Fibroblast of pulmonary artery (primary cell): ENCODE measurements at regions not wholly inside any gene's neighbourhood (a gene's known extent, or its start where the extent isn't known, plus 50 kb on each side); places are given as distances from the start of the nearest gene placed in this dataset.
"Not testable (repeated sequence)": the region's sequence is repeated elsewhere in the genome, so short reads cannot be mapped to it uniquely, and the experiment has no call there.

Experiments used
- DNase-seq: peaks from one replicate; pipeline ENCODE4 v3.0.0-alpha.2; 2010; ENCODE audit warnings: low read depth
- H3K4me3 ChIP-seq: replicated peaks from 2 replicates; pipeline ENCODE4 v1.5.1; 2011; ENCODE audit warnings: low read depth, mild to moderate bottlenecking, control low read depth, low read length, moderate library complexity
- TF ChIP-seq, protein P1 (sequence below): IDR thresholded peaks from 2 replicates; pipeline ENCODE4 v1.5.1; 2011; ENCODE audit warnings: mild to moderate bottlenecking, control low read depth, low read length, inconsistent platforms; ENCODE audit errors: missing control alignments

DNA sequence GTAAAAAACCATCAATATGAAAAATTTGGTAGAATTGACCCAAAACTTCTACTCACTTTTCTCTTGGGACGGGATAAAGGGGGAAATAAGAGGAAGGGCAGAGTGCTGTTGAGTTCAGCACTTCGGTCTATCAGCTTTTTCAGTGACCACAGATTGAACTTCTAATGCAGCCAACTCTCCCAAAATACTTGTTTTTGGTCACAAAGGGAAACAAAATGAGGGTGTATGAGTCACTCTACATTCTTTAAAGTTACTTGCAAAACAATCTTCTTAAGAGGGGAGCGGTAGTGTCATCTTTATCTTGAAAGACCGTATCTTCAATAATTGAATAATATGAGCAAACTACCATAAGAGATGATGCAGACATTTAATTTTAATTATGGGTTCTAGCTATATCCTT, 661.3 kb downstream of the CD109 start:
- TF ChIP-seq, protein P1, sequence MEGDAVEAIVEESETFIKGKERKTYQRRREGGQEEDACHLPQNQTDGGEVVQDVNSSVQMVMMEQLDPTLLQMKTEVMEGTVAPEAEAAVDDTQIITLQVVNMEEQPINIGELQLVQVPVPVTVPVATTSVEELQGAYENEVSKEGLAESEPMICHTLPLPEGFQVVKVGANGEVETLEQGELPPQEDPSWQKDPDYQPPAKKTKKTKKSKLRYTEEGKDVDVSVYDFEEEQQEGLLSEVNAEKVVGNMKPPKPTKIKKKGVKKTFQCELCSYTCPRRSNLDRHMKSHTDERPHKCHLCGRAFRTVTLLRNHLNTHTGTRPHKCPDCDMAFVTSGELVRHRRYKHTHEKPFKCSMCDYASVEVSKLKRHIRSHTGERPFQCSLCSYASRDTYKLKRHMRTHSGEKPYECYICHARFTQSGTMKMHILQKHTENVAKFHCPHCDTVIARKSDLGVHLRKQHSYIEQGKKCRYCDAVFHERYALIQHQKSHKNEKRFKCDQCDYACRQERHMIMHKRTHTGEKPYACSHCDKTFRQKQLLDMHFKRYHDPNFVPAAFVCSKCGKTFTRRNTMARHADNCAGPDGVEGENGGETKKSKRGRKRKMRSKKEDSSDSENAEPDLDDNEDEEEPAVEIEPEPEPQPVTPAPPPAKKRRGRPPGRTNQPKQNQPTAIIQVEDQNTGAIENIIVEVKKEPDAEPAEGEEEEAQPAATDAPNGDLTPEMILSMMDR = no peak
- no peak overlapping the region for H3K4me3 ChIP-seq
- peak; percentile 51 for DNase-seq

DNA sequence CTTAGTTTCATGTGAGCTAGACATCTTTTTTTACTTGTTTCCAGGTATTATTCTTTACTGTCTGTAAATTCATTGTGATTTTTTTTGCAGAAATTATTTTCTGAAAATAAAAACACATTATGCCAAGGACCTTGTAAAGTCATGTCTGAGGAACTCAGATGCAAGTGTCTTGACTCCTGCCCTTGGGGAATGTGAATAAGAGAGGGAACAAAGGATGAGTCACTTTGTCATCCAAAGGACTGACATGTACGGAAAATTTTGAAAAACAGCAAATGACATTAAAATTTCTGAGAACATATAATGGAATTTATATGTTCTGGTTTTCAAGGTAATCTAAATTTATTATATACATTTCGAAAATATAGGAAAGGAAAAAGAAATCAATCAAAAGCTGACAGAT, 660.4 kb downstream of the CD109 start:
- no peak overlapping the region for H3K4me3 ChIP-seq
- TF ChIP-seq, protein P1 = no peak
- DNase-seq = peak; percentile 30

- no peak overlapping the region for H3K4me3 ChIP-seq
- DNase-seq = no peak
- TF ChIP-seq, protein P1 = no peak
Measured at GRCh38 chr6:74346936-74347535, 651.0 kb downstream of the CD109 start.

DNA sequence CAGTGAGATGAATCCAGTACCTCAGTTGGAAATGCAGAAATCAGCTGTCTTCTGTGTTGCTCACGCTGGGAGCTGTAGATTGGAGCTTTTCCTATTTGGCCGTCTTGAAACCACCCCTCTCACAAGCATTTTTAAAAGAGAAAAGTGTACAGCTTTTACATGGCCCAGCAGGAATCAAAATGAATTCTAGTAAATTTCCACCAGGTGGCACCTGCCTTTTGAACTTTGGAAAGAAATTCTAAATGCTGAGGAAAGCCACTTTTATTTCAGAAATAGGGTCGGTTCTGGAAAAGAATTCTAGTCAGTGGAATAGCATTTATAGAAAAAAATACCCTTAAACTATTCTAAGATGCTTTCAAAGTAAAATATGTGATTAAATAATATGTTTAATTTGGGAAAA, 647.8 kb downstream of the CD109 start:
- TF ChIP-seq, protein P1 = peak; percentile 36
- H3K4me3 ChIP-seq = no peak overlapping the region
- DNase-seq = peak; percentile 37

- H3K4me3 ChIP-seq, DNase-seq: not testable (repeated sequence)
Measured at GRCh38 chr6:74343321-74343720, 647.3 kb downstream of the CD109 start.

- TF ChIP-seq, protein P1 = no peak
- no peak for DNase-seq
- H3K4me3 ChIP-seq = no peak overlapping the region
Measured at GRCh38 chr6:74334722-74335121, 638.7 kb downstream of the CD109 start.

DNA sequence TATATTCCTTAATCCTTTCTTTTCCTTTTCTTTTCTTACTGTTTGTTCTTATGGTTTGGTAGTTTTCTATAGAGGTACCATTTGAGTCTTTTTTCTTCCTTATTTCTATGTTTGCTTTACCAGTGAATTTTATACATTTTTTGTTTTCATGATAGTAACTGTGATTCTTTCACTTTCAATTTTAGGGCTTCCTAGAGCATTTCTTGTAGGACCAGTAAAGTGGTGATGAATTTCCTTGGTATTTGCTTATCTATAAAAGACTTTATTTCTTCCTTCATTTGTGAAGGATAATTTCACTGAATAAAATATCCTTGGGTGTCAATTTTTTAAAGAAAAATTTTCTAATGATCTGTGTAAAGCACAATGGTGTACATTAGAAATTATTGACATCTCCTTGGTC, 637.4 kb downstream of the CD109 start:
- no peak overlapping the region for H3K4me3 ChIP-seq
- DNase-seq = peak; percentile 24
- TF ChIP-seq, protein P1 = no peak
